NCI-H128 (cell line): ENCODE measurements at regions not wholly inside any gene's neighbourhood (a gene's known extent, or its start where the extent isn't known, plus 50 kb on each side); places are given as distances from the start of the nearest gene placed in this dataset.

Experiments
- DNase-seq: peaks from one replicate; lab custom pipeline; 2025; ENCODE audit not compliant: unreplicated experiment; lab: John Stamatoyannopoulos, UW

GRCh38 chr5:164742025-164742424 is 1236.6 kb downstream of the MAT2B start:
- DNase-seq = no peak

GRCh38 chr5:164746723-164747122 is 1241.3 kb downstream of the MAT2B start:
- no peak for DNase-seq

GRCh38 chr5:164747371-164747770 is 1242.0 kb downstream of the MAT2B start:
- no peak for DNase-seq

- DNase-seq = no peak
Observed at GRCh38 chr5:164748861-164749260, 1243.4 kb downstream of the MAT2B start.

GRCh38 chr5:164753434-164753833 is 1248.0 kb downstream of the MAT2B start:
- DNase-seq = no peak

- DNase-seq = no peak
Observed at GRCh38 chr5:164763206-164763605, 1257.8 kb downstream of the MAT2B start.

GRCh38 chr5:164772122-164772521 is 1266.7 kb downstream of the MAT2B start:
- DNase-seq = no peak

- DNase-seq = no peak
Observed at GRCh38 chr5:164784230-164784629, 1278.8 kb downstream of the MAT2B start.

- DNase-seq = no peak
Observed at GRCh38 chr5:164798110-164798509, 1292.7 kb downstream of the MAT2B start.

- no peak for DNase-seq
Observed at GRCh38 chr5:164799391-164799790, 1294.0 kb downstream of the MAT2B start.

- DNase-seq = no peak
Observed at GRCh38 chr5:164801910-164802309, 1296.5 kb downstream of the MAT2B start.

- no peak for DNase-seq
Observed at GRCh38 chr5:164809821-164810220, 1304.4 kb downstream of the MAT2B start.

GRCh38 chr5:164818445-164818844 is 1313.0 kb downstream of the MAT2B start:
- no peak for DNase-seq

- DNase-seq = no peak
Observed at GRCh38 chr5:164824671-164825070, 1319.3 kb downstream of the MAT2B start.

- DNase-seq = no peak
Observed at GRCh38 chr5:164832516-164832915, 1327.1 kb downstream of the MAT2B start.

- DNase-seq = no peak
Observed at GRCh38 chr5:164844348-164844747, 1338.9 kb downstream of the MAT2B start.

GRCh38 chr5:164860896-164861295 is 1355.5 kb downstream of the MAT2B start:
- DNase-seq = no peak

GRCh38 chr5:164861610-164862009 is 1356.2 kb downstream of the MAT2B start:
- no peak for DNase-seq

- no peak for DNase-seq
Observed at GRCh38 chr5:164868761-164869160, 1363.3 kb downstream of the MAT2B start.

- DNase-seq = no peak
Observed at GRCh38 chr5:164869325-164869724, 1363.9 kb downstream of the MAT2B start.

GRCh38 chr5:164876793-164877192 is 1371.4 kb downstream of the MAT2B start:
- no peak for DNase-seq

GRCh38 chr5:164881442-164881841 is 1376.0 kb downstream of the MAT2B start:
- no peak for DNase-seq

GRCh38 chr5:164885179-164885578 is 1379.8 kb downstream of the MAT2B start:
- no peak for DNase-seq

- no peak for DNase-seq
Observed at GRCh38 chr5:164893071-164893470, 1387.7 kb downstream of the MAT2B start.
